Karpas-422 (cell line): ENCODE measurements at regions not wholly inside any gene's neighbourhood (a gene's known extent, or its start where the extent isn't known, plus 50 kb on each side); places are given as distances from the start of the nearest gene placed in this dataset.
A peak's percentile ranks its signal among the peaks of the same experiment; 100 is the strongest.

Source experiments
- DNase-seq: peaks from one replicate; pipeline ENCODE4 v3.0.0-alpha.2; 2015
- H2AFZ ChIP-seq: fragments of 200-600 bp; sonication (generic); 2 replicates; pipeline ENCODE4 v1.6.1; 2014; ENCODE audit warnings: antibody characterized with exemption, low read length, mixed read lengths
- H3K27ac ChIP-seq: fragments of 200-600 bp; sonication (generic); 2 replicates; pipeline ENCODE4 v1.5.1; 2014; ENCODE audit warnings: mild to moderate bottlenecking, low read length, moderate library complexity
- H3K27me3 ChIP-seq: fragments of 200-600 bp; sonication (generic); 2 replicates; pipeline ENCODE4 v1.6.1; 2014; ENCODE audit warnings: low read length, mixed read lengths
- H3K36me3 ChIP-seq: fragments of 200-600 bp; sonication (generic); 2 replicates; pipeline ENCODE4 v1.6.1; 2014; ENCODE audit warnings: low read length, mixed read lengths; ENCODE audit not compliant: insufficient read depth
- H3K4me1 ChIP-seq: fragments of 200-600 bp; sonication (generic); 2 replicates; pipeline ENCODE4 v1.6.1; 2014; ENCODE audit warnings: mild to moderate bottlenecking, low read length, mixed read lengths
- H3K4me2 ChIP-seq: fragments of 200-600 bp; sonication (generic); 2 replicates; pipeline ENCODE4 v1.6.1; 2014; ENCODE audit warnings: low read length, low read depth, mild to moderate bottlenecking; ENCODE audit not compliant: poor library complexity, severe bottlenecking
- H3K4me3 ChIP-seq: fragments of 200-600 bp; sonication (generic); 2 replicates; pipeline ENCODE4 v1.5.1; 2014; ENCODE audit warnings: mild to moderate bottlenecking, antibody characterized with exemption, low read length, mixed read lengths
- H3K79me2 ChIP-seq: fragments of 200-600 bp; sonication (generic); 2 replicates; pipeline ENCODE4 v1.6.1; 2014; ENCODE audit warnings: mild to moderate bottlenecking, low read length, mixed read lengths
- H3K9ac ChIP-seq: fragments of 200-600 bp; sonication (generic); 2 replicates; pipeline ENCODE4 v1.6.0; 2014; ENCODE audit warnings: low read length
- H3K9me2 ChIP-seq: fragments of 200-600 bp; sonication (generic), shearing (Covaris generic); replicated peaks from 2 replicates; pipeline ENCODE4 v1.6.0; 2014; ENCODE audit warnings: mild to moderate bottlenecking, low read length, moderate library complexity; ENCODE audit not compliant: insufficient read depth
- H3K9me3 ChIP-seq: fragments of 300-700, 200-600 bp; sonication (generic); 2 replicates; pipeline ENCODE4 v1.6.1; 2014; ENCODE audit warnings: low read length, mixed read lengths
- H4K20me1 ChIP-seq: fragments of 200-600 bp; sonication (generic); 2 replicates; pipeline ENCODE4 v1.6.1; 2014; ENCODE audit warnings: mild to moderate bottlenecking, antibody characterized with exemption, low read length, low read depth; ENCODE audit not compliant: insufficient read depth

DNA sequence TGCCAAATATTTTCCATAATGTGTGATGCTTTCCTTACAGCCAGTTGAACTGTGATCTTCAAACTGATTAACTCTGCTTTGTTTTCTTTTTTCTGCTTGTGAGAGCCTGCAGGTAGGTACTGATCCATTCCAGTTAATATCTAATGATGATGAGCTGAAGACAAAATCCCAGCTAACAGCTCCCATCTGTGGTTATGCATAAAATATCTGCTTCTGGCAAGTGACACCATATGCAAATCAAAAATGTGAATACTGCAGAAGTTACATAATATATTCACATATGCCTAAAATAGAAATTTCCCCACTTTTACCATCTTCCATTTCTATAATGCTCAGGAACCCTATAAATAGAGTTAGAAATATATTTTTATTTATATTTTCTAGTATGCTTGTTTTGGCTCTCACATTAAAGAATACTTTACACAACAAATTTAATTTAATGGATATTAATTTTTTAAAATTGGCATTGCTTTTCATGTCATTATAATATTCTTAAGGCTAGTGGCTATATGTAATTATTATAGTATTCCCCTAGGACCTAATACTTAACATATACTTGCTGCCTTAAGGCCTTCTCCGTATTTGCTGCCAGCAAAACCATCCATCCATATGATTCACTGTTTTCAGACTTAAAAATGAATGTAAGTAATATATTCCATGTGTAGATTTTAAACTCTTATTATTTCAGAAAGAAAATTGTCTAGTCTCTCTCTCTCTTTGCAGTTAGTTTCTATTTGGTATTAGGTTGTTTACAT, 83.8 kb downstream of the CCER1 start:
- no peaks in the 10 kb centered on the region for H3K4me1 ChIP-seq
- H3K9ac ChIP-seq: no peak overlapping the region
- no peak overlapping the region for H2AFZ ChIP-seq
- no peaks in the 10 kb centered on the region for H3K9me2 ChIP-seq
- H4K20me1 ChIP-seq: no peaks in the 10 kb centered on the region
- no peak overlapping the region for H3K27ac ChIP-seq
- H3K4me2 ChIP-seq: no peak overlapping the region
- H3K9me3 ChIP-seq: no peaks in the 10 kb centered on the region; the same call in 1 of the 2 replicates
- H3K36me3 ChIP-seq: no peaks in the 10 kb centered on the region
- H3K27me3 ChIP-seq: no peaks in the 10 kb centered on the region
- DNase-seq: no peak
- H3K79me2 ChIP-seq: no peaks in the 10 kb centered on the region
- no peak overlapping the region for H3K4me3 ChIP-seq

DNA sequence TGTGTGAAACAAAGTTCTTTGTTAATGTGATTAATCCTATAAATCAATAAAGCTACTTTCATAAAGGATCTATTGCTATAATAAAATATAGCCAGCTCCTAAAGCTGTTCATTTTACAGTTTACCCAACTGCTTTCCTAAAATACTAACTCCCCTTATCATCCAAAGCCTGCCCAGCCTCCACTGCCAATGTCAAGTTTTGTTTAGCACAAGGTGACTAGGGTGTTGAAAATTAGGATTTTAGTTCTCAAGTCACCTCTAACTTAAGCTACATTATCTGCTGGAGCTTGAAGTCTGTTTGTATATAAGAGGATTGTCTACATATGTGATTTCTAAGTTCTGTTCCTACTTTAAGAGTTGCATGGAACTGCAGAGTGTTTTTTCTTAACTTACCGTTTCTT, 86.3 kb downstream of the CCER1 start:
- no peaks in the 10 kb centered on the region for H3K79me2 ChIP-seq
- H3K4me1 ChIP-seq: no peaks in the 10 kb centered on the region
- H3K9me2 ChIP-seq: no peaks in the 10 kb centered on the region
- H3K27ac ChIP-seq: no peak overlapping the region
- no peak overlapping the region for H3K4me2 ChIP-seq
- H3K36me3 ChIP-seq: no peaks in the 10 kb centered on the region
- no peak overlapping the region for H2AFZ ChIP-seq
- H3K9me3 ChIP-seq: no peaks in the 10 kb centered on the region; the same call in 1 of the 2 replicates
- DNase-seq: no peak
- no peak overlapping the region for H3K9ac ChIP-seq
- no peaks in the 10 kb centered on the region for H4K20me1 ChIP-seq
- no peak overlapping the region for H3K4me3 ChIP-seq
- H3K27me3 ChIP-seq: no peaks in the 10 kb centered on the region

DNA sequence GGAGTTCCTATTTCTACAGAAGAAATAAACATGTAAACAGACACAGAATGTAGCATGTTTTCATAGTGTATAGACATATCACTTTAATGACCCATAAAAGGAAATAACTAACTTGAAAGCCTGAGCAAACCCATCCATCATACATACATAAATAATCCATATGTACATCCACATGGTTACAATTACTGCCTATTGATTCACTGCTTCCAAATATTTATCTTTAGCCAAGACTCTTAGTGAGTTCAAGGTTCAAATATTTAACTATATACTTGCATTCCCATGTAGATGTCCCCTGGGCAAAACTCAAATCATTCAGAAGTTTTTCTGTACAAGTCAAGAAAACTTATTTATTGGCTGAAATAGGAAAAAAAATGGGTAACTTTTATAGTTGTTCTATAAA, 95.4 kb downstream of the CCER1 start:
- Histone ChIP-seq H3K4me1 (no peaks in the 10 kb centered on the region), H3K27ac (no peak overlapping the region), H3K9ac (no peak overlapping the region), H3K79me2 (no peaks in the 10 kb centered on the region), H3K9me2 (no peaks in the 10 kb centered on the region), H3K4me3 (no peak overlapping the region), H4K20me1 (no peaks in the 10 kb centered on the region), H3K27me3 (no peaks in the 10 kb centered on the region), H3K4me2 (no peak overlapping the region), H3K9me3 (no peaks in the 10 kb centered on the region), H3K36me3 (no peaks in the 10 kb centered on the region), H2AFZ (no peak overlapping the region)
- DNase-seq: no peak

DNA sequence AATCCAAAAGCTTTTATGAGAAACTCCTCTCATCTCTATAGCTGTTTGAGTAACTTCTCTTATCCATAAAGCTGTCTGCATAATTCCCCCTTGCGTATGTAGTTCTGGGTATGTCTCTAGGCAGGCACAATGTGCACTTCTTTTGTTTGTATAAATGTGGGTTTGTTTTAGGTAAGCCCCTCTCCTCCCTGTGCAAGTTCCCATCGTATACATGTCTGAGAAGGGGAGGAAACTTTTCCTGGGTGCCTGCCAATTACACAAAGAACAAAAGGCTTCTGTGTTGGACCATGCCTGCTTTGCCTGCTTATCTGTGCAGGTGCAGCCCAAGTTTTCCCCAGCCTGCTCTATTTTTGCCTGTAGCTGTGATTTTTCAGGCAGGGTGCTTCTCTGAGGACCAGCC, 96.7 kb downstream of the CCER1 start:
- Histone ChIP-seq H3K9me2 (no peaks in the 10 kb centered on the region), H3K9me3 (no peaks in the 10 kb centered on the region), H3K9ac (no peak overlapping the region), H3K4me1 (no peaks in the 10 kb centered on the region), H3K79me2 (no peaks in the 10 kb centered on the region), H3K4me2 (no peak overlapping the region), H2AFZ (no peak overlapping the region), H4K20me1 (no peaks in the 10 kb centered on the region), H3K4me3 (no peak overlapping the region), H3K36me3 (no peaks in the 10 kb centered on the region), H3K27ac (no peak overlapping the region), H3K27me3 (no peaks in the 10 kb centered on the region)
- no peak for DNase-seq

DNA sequence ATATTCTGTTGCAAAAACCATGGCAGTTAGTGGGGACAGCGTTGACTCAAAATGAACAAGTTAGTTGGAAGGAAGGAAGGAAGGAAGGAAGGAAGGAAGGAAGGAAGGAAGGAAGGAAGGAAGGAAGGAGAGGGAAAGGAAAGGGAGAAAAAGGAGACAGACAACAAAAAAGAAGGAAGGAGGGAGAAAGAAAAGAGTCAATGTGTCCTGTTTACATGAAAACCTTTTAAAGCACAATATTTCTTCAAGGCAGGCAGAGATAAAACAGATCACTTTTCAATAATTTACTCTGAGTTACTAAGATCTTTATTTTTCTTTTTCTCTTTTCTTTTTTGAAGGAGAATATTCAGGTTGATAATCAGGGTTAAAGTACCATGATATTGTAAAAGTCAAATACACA, 99.4 kb downstream of the CCER1 start:
- Histone ChIP-seq H3K9me2 (no peaks in the 10 kb centered on the region), H3K4me1 (no peaks in the 10 kb centered on the region), H3K27ac (no peak overlapping the region), H3K4me3 (no peak overlapping the region), H4K20me1 (no peaks in the 10 kb centered on the region), H3K79me2 (no peaks in the 10 kb centered on the region), H3K36me3 (no peaks in the 10 kb centered on the region), H2AFZ (no peak overlapping the region), H3K9me3 (no peaks in the 10 kb centered on the region), H3K27me3 (no peaks in the 10 kb centered on the region), H3K4me2 (no peak overlapping the region), H3K9ac (no peak overlapping the region)
- no peak for DNase-seq

DNA sequence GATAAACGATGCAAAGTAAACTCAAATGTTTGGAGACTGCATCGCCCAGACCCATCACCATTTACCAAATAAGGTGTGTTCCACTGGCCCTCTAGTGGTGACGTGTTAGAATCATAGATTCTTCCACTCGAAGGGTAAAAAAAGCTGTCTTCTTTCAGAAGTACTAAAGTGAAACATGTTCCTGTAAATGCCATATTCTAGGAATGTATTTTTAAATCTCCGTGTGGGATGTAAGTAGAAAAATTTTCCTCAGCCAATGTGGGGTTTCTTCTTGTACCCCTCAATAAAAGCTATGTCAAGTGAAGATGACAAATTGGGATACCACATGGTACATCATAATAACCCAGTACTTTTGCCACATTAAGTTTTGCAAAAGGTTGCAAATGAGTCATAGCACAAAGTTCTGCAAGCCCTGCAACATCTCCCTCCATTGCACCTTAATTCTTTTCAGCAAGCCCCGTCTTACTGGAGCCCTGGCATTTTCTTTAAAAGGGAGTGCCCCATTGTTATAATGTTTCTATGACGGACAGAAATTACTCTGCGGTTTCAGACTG, 100.8 kb downstream of the CCER1 start:
- no peaks in the 10 kb centered on the region for H3K27me3 ChIP-seq
- H3K36me3 ChIP-seq: no peaks in the 10 kb centered on the region
- DNase-seq: peak; percentile 71
- H3K4me1 ChIP-seq: no peaks in the 10 kb centered on the region
- H2AFZ ChIP-seq: no peak overlapping the region
- no peak overlapping the region for H3K9ac ChIP-seq
- no peak overlapping the region for H3K27ac ChIP-seq
- no peaks in the 10 kb centered on the region for H4K20me1 ChIP-seq
- no peak overlapping the region for H3K4me2 ChIP-seq
- H3K79me2 ChIP-seq: no peaks in the 10 kb centered on the region
- no peaks in the 10 kb centered on the region for H3K9me2 ChIP-seq
- H3K9me3 ChIP-seq: no peaks in the 10 kb centered on the region
- no peak overlapping the region for H3K4me3 ChIP-seq

DNA sequence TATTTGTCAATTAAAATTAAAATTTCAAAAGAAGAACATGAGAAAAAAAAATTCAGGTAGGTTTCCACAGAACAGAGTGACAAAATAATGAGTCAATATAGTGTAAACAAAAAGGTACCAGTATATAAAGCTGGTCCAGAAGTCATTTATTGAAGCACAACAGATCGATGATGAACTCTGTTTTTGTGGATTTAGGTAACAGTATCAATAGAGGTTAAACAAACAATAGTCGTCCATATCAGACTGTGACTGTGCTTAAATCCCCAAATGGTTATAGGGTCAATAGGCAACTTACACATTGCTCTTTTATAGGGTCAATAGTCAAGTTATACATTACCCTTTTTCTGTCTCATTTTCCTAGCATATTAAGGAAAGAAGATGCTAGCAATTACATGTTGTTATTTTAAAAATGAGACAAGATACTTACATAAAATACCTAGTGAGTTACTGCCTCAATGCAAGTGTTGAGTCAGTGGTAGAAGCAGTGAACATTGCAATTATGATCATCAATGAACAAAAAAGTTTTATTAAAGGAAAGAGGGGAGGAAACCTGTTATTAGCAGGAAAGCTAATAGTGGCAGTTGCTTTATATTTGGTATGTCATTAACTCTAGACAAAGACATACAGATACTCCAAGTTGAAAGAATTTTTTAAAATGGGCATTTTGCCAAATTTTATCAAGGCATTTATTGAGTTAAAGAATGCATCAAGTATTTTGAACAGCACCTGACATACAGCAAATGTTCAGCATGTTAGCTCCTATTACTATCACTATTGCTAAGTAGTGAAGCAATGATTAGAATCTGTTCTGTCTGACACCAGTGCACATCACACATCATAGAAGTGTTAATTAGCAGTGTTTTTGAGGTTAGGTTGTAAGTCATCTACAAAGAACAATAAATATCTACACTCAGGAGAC, 102.9 kb downstream of the CCER1 start:
- Histone ChIP-seq H3K79me2 (no peaks in the 10 kb centered on the region), H3K4me1 (no peaks in the 10 kb centered on the region), H4K20me1 (no peaks in the 10 kb centered on the region), H3K27me3 (no peaks in the 10 kb centered on the region), H3K9me3 (no peaks in the 10 kb centered on the region), H3K9ac (no peak overlapping the region), H3K27ac (no peak overlapping the region), H2AFZ (no peak overlapping the region), H3K36me3 (no peaks in the 10 kb centered on the region), H3K9me2 (no peaks in the 10 kb centered on the region), H3K4me2 (no peak overlapping the region), H3K4me3 (no peak overlapping the region)
- no peak for DNase-seq

DNA sequence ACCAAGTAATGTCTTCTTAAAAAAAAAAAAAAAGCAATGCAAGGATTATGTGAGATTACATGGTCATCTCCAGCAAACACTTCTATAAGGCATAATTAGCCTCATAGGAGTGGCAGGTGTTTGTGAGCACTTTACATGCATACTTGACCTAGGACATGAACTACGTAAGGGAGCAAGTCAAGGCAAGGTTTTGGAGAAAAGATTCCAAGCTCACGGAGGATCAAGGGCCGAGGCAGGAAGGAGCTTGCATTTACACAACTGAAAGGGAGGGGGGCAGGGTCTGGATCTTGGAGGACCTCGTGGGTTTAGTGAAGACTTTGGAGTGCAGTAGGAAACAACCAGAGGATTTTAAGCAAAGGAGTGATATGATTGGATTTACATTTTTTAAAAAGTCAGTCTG, 112.5 kb downstream of the CCER1 start:
- Histone ChIP-seq H3K27ac (no peak overlapping the region), H3K9me2 (no peaks in the 10 kb centered on the region), H3K79me2 (no peaks in the 10 kb centered on the region), H3K9ac (no peak overlapping the region), H3K4me3 (no peak overlapping the region), H3K9me3 (no peaks in the 10 kb centered on the region), H2AFZ (no peak overlapping the region), H3K27me3 (no peaks in the 10 kb centered on the region), H3K36me3 (no peaks in the 10 kb centered on the region), H3K4me2 (no peak overlapping the region), H3K4me1 (no peaks in the 10 kb centered on the region), H4K20me1 (no peaks in the 10 kb centered on the region)
- no peak for DNase-seq
